Lower lobe of right lung (tissue), 2 donors: ENCODE measurements at regions not wholly inside any gene's neighbourhood (a gene's known extent, or its start where the extent isn't known, plus 50 kb on each side); places are given as distances from the start of the nearest gene placed in this dataset.

Experiments
- ATAC-seq, 2 donors: fragments of 200-7000 bp; cut with Tn5 transposase; one replicate each; pipeline ENCODE4 v1.9.1; 2020 to 2022; ENCODE audit warnings: mild to moderate bottlenecking in 2 of 2, moderate library complexity in 2 of 2
- DNase-seq: peaks from one replicate; pipeline ENCODE4 v3.0.0-alpha.2; 2020
- H3K27ac ChIP-seq: fragments of 200-600 bp; one replicate; pipeline ENCODE4 v1.8.0; 2022
- H3K27me3 ChIP-seq: fragments of 200-600 bp; one replicate; pipeline ENCODE4 v1.8.0; 2022; ENCODE audit warnings: low read depth
- H3K36me3 ChIP-seq: fragments of 200-600 bp; one replicate; pipeline ENCODE4 v1.8.0; 2022; ENCODE audit warnings: mild to moderate bottlenecking
- H3K4me1 ChIP-seq: fragments of 200-600 bp; one replicate; pipeline ENCODE4 v1.8.0; 2022
- H3K4me3 ChIP-seq: fragments of 200-600 bp; one replicate; pipeline ENCODE4 v1.8.0; 2022; ENCODE audit warnings: mild to moderate bottlenecking
- H3K9me3 ChIP-seq: fragments of 200-600 bp; one replicate; pipeline ENCODE4 v1.8.0; 2022
- intact Hi-C: fragments of 100-400 bp; cut with DNase I; formaldehyde crosslinking; loops from one replicate; pipeline ENCODE4 v1.11.0; 2022
- TF ChIP-seq, protein P1 (sequence below): fragments of 200-600 bp; IDR thresholded peaks from one replicate; pipeline ENCODE4 v1.8.0; 2022; ENCODE audit warnings: antibody characterized with exemption, mild to moderate bottlenecking
- donor health status: DM: no; HTN: yes; CAD: no; lungs with severe emphysema.

- Histone ChIP-seq H3K4me3 (no peak overlapping the region), H3K4me1 (no peaks in the 10 kb centered on the region), H3K36me3 (no peaks in the 10 kb centered on the region), H3K9me3 (no peaks in the 10 kb centered on the region), H3K27me3 (no peaks in the 10 kb centered on the region), H3K27ac (no peak overlapping the region)
- DNase-seq: no peak
- TF ChIP-seq, protein P1, sequence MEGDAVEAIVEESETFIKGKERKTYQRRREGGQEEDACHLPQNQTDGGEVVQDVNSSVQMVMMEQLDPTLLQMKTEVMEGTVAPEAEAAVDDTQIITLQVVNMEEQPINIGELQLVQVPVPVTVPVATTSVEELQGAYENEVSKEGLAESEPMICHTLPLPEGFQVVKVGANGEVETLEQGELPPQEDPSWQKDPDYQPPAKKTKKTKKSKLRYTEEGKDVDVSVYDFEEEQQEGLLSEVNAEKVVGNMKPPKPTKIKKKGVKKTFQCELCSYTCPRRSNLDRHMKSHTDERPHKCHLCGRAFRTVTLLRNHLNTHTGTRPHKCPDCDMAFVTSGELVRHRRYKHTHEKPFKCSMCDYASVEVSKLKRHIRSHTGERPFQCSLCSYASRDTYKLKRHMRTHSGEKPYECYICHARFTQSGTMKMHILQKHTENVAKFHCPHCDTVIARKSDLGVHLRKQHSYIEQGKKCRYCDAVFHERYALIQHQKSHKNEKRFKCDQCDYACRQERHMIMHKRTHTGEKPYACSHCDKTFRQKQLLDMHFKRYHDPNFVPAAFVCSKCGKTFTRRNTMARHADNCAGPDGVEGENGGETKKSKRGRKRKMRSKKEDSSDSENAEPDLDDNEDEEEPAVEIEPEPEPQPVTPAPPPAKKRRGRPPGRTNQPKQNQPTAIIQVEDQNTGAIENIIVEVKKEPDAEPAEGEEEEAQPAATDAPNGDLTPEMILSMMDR: no peak
- intact Hi-C loops: no loop called here
- ATAC-seq: no peak
Measured at GRCh38 chr4:126737899-126738526, 894.7 kb upstream of the INTU start.

- no peak for ATAC-seq
- no peak for DNase-seq
Measured at GRCh38 chr4:126738527-126738923, 894.2 kb upstream of the INTU start.

DNA sequence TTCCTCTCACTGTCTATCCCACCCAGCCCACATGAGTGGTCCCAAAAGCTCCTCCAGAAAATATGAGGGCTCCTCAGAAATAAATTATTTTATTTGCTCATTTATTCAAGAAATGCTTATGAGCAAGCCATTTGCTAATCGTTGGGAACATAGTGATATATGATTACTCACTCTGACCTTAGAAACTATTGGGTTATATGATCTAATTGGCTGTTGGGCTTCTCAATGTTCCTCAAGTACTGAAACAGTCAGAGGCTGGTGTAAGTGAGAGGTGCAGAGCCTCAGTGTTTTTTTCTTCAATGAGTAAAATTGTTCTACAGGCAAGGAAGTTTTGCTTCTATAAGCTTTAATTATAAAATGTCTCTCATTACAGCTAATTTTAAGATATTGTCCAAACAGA, 893.8 kb upstream of the INTU start:
- no peak overlapping the region for H3K27ac ChIP-seq
- TF ChIP-seq, protein P1: no peak
- H3K4me3 ChIP-seq: no peak overlapping the region
- ATAC-seq (no peak), DNase-seq (no peak)
- H3K27me3 ChIP-seq: no peaks in the 10 kb centered on the region
- no peaks in the 10 kb centered on the region for H3K4me1 ChIP-seq
- H3K36me3 ChIP-seq: no peaks in the 10 kb centered on the region
- no peaks in the 10 kb centered on the region for H3K9me3 ChIP-seq
- intact Hi-C loops: no loop called here

More at GRCh38 chr4:126738527-126738923, 894.2 kb upstream of the INTU start:
- H3K36me3 ChIP-seq: no peaks in the 10 kb centered on the region
- TF ChIP-seq, protein P1: no peak
- no peak overlapping the region for H3K4me3 ChIP-seq
- no peaks in the 10 kb centered on the region for H3K27me3 ChIP-seq
- H3K9me3 ChIP-seq: no peaks in the 10 kb centered on the region
- intact Hi-C loops: no loop called here
- no peak overlapping the region for H3K27ac ChIP-seq
- no peaks in the 10 kb centered on the region for H3K4me1 ChIP-seq

DNA sequence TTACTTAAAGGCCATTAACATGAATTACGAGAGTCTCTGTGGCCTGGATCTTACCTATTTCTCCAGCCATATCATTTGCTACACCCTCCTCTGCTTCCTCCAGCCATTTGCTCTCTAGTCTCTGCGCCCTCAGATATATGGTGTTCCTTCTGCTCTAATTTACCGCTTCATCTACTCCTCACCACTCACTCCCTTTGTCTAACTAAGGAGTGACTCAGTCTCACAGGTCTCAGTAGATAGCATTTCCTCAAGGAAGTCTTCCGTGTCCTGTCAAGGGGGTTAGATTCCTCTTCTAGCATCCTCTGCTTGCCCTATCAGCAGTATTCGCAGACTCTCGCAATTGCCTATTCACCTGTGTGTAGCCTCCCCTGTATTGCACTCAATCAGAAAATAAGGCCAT, 892.1 kb upstream of the INTU start:
- H3K9me3 ChIP-seq: peaks cover 2% of the 10 kb centered on the region
- intact Hi-C loops: no loop called here
- DNase-seq (no peak), ATAC-seq (no peak)
- no peaks in the 10 kb centered on the region for H3K4me1 ChIP-seq
- no peaks in the 10 kb centered on the region for H3K27me3 ChIP-seq
- no peak overlapping the region for H3K27ac ChIP-seq
- TF ChIP-seq, protein P1: no peak
- H3K36me3 ChIP-seq: no peaks in the 10 kb centered on the region
- H3K4me3 ChIP-seq: no peak overlapping the region

GRCh38 chr4:126742048-126742447, 890.7 kb upstream of the INTU start:
- TF ChIP-seq, protein P1: no peak
- Histone ChIP-seq H3K27ac (no peak overlapping the region), H3K9me3 (peaks cover 5% of the 10 kb centered on the region), H3K27me3 (no peaks in the 10 kb centered on the region), H3K4me3 (no peak overlapping the region), H3K4me1 (no peaks in the 10 kb centered on the region), H3K36me3 (no peaks in the 10 kb centered on the region)
- no peak for ATAC-seq
- DNase-seq: no peak
- intact Hi-C loops: no loop called here
